SU-DHL-6 (cell line): ENCODE measurements at regions not wholly inside any gene's neighbourhood (a gene's known extent, or its start where the extent isn't known, plus 50 kb on each side); places are given as distances from the start of the nearest gene placed in this dataset.
"Not testable (repeated sequence)": the region's sequence is repeated elsewhere in the genome, so short reads cannot be mapped to it uniquely, and the experiment has no call there.

ENCODE experiments used
- CTCF ChIP-seq: fragments of 200-600 bp; sonication (generic); IDR thresholded peaks from one replicate; pipeline ENCODE4 v1.5.1; 2017; ENCODE audit warnings: antibody characterized with exemption, mild to moderate bottlenecking, low read length, moderate library complexity; ENCODE audit not compliant: insufficient read depth, poor library complexity, severe bottlenecking
- EZH2phosphoT487 ChIP-seq: fragments of 200-600 bp; sonication (generic), shearing (Covaris generic); conservative IDR thresholded peaks from 2 replicates; pipeline ENCODE4 v1.6.1; 2018; ENCODE audit warnings: mild to moderate bottlenecking, antibody characterized with exemption, low read length, moderate library complexity, mixed read lengths

DNA sequence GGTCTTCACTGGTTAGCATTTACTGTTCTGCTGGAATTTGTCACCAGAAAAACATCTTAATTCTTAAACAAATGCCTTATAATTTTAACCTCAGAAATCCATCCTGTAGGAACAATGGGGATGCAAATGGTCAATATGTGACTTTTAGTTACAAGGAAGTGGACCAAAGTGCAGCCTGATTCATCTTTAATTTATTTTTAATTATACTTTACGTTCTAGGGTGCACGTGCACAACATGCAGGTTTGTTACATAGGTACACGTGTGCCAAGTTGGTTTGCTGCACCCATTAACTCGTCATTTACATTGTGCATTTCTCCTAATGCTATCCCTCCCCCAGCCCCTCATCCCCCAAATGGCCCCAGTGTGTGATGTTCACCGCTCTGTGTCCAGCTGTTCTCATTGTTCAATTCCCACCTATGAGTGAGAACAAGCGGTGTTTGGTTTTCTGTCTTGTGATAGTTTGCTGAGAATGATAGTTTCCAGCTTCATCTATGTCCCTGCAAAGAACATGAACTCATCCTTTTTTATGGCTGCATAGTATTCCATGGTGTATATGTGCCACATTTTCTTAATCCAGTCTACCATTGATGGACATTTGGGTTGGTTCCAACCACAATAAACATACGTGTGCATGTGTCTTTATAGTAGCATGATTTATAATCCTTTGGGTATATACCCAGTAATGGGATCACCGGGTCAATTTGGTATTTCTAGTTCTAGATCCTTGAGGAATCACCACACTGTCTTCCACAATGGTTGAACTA is 262.5 kb upstream of the PTGER4 start:
- TF ChIP-seq CTCF, EZH2phosphoT487: not testable (repeated sequence)
